ENCODE measurements at regions not wholly inside any gene's neighbourhood (a gene's known extent, or its start where the extent isn't known, plus 50 kb on each side); places are given as distances from the start of the nearest gene placed in this dataset.

DNA sequence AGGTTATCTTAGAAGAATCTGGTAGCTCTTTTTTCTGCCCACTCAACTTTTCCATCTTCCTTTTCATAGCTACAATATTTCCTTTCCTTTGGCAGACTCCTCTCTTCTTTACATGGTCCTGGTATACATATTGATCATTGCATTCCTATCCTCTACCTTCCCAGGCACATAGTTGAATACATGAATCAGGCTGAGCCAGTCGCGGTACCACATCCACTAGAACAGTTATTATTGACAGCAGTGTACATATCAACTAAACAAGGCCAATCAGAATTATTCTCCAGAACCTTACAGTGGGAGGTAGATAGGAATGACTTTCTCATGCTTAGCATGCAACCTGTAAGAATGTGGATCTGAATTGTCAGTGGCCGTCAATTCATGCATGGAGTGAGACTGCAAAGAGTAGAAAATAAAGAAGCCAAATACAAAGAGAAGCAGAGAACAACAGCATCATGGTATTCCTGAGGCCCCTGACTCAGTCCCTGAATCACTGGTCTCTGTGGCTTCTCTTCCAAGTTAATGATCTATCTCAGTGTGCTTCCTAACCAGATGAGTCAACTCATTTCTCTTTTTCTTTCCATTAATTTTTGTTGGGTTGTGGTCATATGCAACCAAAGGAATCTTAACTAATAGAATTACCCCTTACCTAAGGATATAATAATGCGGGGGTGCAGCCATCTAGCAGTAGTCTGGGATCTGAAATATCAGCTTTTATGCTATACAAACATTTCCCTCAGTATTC is 60.9 kb upstream of the DCBLD2 start:
- peak; percentile 97 for DNase-seq (ENCODE audit: low read depth)

DNA sequence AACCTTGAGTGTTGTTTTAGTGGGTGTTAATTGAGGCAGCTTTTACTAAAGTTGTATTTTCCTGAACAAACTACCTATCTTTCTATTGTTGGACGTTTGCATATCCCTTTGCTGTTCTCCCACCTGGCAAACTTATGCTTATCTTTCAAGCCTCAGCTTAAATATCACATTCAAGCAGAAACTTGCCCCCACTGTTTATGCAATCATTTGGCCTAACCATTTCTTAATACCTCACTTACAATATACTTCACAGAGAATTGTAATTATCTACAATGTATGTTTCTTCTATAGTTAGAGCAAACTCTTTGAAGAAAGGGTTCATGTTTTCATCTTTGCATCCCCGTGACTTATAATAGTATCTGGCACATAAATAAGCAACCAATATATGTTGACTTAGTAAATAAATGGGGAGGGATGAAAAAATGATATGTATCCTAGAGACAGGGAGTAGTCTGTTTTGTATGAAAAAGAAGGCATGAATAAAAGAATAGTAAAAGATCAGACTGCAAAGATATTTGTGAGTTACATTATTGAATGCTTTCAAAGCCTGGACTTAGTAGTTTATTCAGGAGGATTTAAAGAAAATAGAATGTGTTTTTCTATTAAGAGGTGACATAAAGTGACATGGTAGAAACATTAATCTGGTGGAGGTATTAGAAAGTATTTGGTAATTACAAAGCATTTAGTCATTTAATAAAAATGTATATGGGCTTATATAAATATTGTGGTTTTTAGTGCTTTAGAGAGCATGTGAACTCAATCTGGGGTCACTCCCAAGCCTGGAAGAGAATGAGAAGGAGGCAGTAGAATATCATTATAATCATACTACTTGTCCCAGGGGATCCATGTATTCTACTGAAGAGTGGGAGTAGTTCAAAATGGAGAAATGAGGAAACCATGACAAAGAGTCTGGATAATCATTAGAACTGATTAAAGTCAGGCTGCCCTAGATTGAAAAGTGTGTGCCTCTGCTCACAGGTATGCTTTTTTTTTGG is 60.0 kb upstream of the DCBLD2 start:
- DNase-seq (ENCODE audit: low read depth) = peak; percentile 91

DNA sequence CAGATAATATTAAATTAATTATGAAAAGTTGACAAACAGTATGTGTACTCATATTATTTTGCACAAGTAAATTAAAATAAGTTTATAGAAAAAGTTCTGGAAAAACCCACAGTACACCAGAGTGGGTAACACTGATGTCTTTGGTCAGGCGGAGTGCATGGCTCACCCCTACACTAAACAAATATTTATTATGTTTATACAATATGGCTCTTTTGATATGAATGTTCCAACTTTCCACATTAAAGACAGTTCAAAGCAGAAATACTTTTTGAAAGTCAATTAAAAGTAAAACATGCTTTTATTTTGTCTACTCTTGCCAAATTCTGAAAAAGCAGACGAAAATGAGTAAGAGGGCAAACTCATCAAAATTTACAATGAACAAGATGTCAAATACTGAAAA is 56.2 kb upstream of the DCBLD2 start:
- no peak for DNase-seq (ENCODE audit: low read depth)

DNA sequence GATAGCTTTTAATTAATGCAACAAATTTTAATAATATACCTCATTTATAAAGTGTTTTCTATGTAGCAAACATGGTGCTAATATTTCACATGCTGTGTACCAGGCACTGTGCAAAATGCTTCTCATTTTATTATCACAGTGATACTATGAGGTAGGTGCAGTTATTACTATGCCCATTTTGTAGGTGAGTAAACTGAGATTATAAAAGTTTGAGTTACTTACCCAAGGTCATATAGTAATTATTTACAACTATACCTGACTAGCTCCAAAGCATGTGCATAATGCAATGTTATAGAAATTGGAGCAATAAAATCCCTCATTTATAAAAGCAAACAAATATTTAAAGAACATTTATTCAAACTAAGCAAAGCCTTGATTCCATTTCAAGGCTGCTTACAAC is 54.5 kb upstream of the DCBLD2 start:
- DNase-seq (ENCODE audit: low read depth) = no peak

DNA sequence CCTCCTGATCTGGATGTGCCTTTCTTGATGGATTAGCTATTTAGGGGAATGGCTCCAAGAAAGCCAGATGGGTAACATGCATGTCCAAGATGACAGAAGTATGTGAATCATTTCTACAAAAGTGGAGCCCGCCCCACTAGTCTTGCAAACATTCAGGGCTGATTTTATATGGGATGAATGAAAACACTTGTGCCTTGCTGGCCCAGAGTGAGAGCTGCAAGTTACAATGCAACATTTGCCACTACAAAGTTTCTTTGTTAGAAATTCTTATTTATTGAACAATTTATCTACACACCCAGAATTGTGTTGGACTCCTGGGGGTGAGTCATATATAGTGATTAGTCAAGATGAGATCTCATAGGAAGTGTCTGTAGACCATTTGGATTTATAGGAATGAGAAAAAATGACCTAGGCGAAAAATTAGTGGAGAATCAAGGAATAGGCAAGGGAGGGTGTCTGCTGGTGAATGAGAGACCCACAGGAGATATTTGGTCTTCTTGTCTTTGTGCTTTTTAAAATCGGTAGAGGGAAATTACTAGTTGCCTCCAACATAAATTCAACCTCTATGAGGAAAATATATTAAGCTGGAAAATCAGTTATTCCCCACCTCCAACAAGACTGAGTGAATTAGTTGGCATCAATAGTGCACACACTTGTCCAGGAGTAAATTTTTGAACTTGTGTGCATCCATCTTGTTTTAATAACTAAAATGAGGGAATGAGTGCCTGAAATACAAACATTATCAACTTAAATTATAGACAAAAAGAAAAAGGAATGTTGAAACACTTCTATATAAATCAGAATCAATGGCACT is 53.5 kb upstream of the DCBLD2 start:
- peak; percentile 85 for DNase-seq (ENCODE audit: low read depth)

DNA sequence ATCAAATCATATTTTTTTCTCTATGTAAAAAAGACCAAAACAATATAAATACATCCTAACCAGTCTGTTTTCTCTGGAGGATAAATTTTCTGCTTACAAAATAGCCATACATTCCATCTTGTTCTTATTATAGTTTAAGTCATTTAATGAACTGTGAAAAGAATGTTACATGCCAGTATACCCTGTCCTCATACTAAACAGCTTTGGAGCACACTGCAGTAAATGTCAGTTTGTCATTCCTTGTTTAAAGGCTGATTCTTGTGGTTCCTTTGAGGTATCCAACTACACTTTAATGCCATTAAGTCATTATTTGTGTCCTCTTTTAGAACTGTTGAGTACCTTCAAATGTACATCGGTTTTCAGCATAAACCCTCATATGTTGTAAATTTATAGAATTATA is 52.7 kb upstream of the DCBLD2 start:
- no peak for DNase-seq (ENCODE audit: low read depth)

DNA sequence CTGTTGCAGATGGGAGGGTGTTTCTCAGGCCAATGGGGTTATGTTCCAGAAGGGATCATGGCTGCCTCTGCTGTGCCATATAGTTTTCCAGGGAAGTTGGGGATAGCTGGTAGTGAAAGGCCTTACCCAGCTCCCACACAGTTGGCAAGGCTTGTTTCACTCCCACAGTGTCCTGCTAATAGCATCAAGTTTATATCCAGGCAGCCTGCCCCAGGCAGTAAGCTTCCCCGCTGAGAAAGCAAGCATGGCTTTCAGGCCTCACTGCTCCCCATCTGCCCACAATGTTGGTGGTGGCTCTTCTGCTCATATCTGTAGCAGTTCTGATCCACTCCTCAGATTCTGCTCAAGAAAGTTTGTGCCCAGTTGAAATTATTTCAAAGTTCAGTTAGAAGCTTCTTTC is 50.9 kb upstream of the DCBLD2 start:
- DNase-seq (ENCODE audit: low read depth) = no peak
